SK-N-SH (cell line): ENCODE measurements at regions not wholly inside any gene's neighbourhood (a gene's known extent, or its start where the extent isn't known, plus 50 kb on each side); places are given as distances from the start of the nearest gene placed in this dataset.
A peak's percentile ranks its signal among the peaks of the same experiment; 100 is the strongest.

Experiments used
- CTCF ChIA-PET: fragments of 300-600, 350-600 bp; formaldehyde crosslinking; extraction: SDS; loops from one replicate; lab custom pipeline; 2021; lab: Yijun Ruan, JAX
- POLR2A ChIA-PET: fragments of 350-600 bp; sonication (Branson Sonifier 250); formaldehyde crosslinking; extraction: SDS; loops from one replicate; lab custom pipeline; 2020; ENCODE audit warnings: antibody characterized with exemption, inconsistent platforms; lab: Yijun Ruan, JAX
- DNase-seq: peaks from one replicate; pipeline ENCODE4 v3.0.0; 2012
- H2AFZ ChIP-seq: fragments of 200-600 bp; sonication (generic); 2 replicates; pipeline ENCODE4 v1.8.1; 2016; ENCODE audit warnings: antibody characterized with exemption, mild to moderate bottlenecking, low read depth
- H3F3A ChIP-seq: fragments of 200-600 bp; sonication (generic); replicated peaks from 2 replicates; pipeline ENCODE3; 2016; ENCODE audit warnings: antibody characterized with exemption, mild to moderate bottlenecking; ENCODE audit not compliant: insufficient read depth
- H3K27ac ChIP-seq, 2 experiments: fragments of 200-500 bp in 1 of 2; fragments of 200-600 bp in 1 of 2; sonication (Bioruptor generic) in 1 of 2; sonication (generic), shearing (Covaris generic) in 1 of 2; 2 replicates each; pipeline versions ENCODE4 v1.5.1 to v1.6.1; 2014 to 2016; ENCODE audit warnings: low read depth in 2 of 2, inconsistent platforms in 1 of 2, low read length in 1 of 2, mild to moderate bottlenecking in 1 of 2, mixed read lengths in 1 of 2
- H3K27me3 ChIP-seq: fragments of 200-600 bp; sonication (generic), shearing (Covaris generic); 2 replicates; pipeline ENCODE4 v1.6.1; 2016; ENCODE audit warnings: mixed run types; ENCODE audit not compliant: insufficient read depth
- H3K36me3 ChIP-seq, 2 experiments: fragments of 200-500 bp in 1 of 2; fragments of 200-600 bp in 1 of 2; sonication (Bioruptor generic) in 1 of 2; sonication (generic) in 1 of 2; replicated peaks in 1 of 2; 2 replicates each; pipeline versions ENCODE3 to v1.5.1; 2014 to 2016; ENCODE audit warnings: low read length in 1 of 2, mild to moderate bottlenecking in 1 of 2; ENCODE audit not compliant: insufficient read depth in 2 of 2, control insufficient read depth in 1 of 2
- H3K4me1 ChIP-seq, 2 experiments: fragments of 200-500 bp in 1 of 2; fragments of 200-600 bp in 1 of 2; sonication (Bioruptor generic) in 1 of 2; sonication (generic), shearing (Covaris generic) in 1 of 2; 2 replicates each; pipeline versions ENCODE4 v1.5.1 to v1.6.1; 2014 to 2016; ENCODE audit warnings: low read depth in 1 of 2, low read length in 1 of 2, mixed run types in 1 of 2; ENCODE audit not compliant: insufficient read depth in 2 of 2, control insufficient read depth in 1 of 2
- H3K4me2 ChIP-seq: fragments of 200-600 bp; sonication (generic), shearing (Covaris generic); 2 replicates; pipeline ENCODE4 v1.6.1; 2017; ENCODE audit warnings: mixed run types
- H3K4me3 ChIP-seq, 2 experiments: fragments of 200-500 bp in 1 of 2; fragments of 200-600 bp in 1 of 2; sonication (Bioruptor generic) in 1 of 2; sonication (generic), shearing (Covaris generic) in 1 of 2; 2 replicates each; pipeline versions ENCODE4 v1.5.1 to v1.8.1; 2014 to 2016; ENCODE audit warnings: low read depth in 2 of 2, inconsistent platforms in 1 of 2, low read length in 1 of 2, mild to moderate bottlenecking in 1 of 2, mixed read lengths in 1 of 2, moderate library complexity in 1 of 2
- H3K79me2 ChIP-seq: fragments of 200-600 bp; sonication (generic); 2 replicates; pipeline ENCODE4 v1.8.1; 2017; ENCODE audit warnings: mild to moderate bottlenecking; ENCODE audit not compliant: insufficient read depth
- H3K9ac ChIP-seq: fragments of 200-600 bp; sonication (generic); 2 replicates; pipeline ENCODE4 v1.6.1; 2017; ENCODE audit warnings: mixed run types
- H3K9me2 ChIP-seq: fragments of 200-600 bp; sonication (generic); 2 replicates; pipeline ENCODE4 v1.6.1; 2017; ENCODE audit warnings: mixed run types
- H3K9me3 ChIP-seq: fragments of 200-600 bp; sonication (generic); 2 replicates; pipeline ENCODE4 v1.6.1; 2017; ENCODE audit warnings: mixed run types, mild to moderate bottlenecking, moderate library complexity
- H4K20me1 ChIP-seq: fragments of 200-600 bp; sonication (generic); 2 replicates; pipeline ENCODE4 v1.6.1; 2017; ENCODE audit warnings: mild to moderate bottlenecking, mixed run types; ENCODE audit not compliant: insufficient read depth
- EP300 ChIP-seq, 2 experiments: IDR thresholded peaks; 2 replicates each; pipeline versions ENCODE4 v1.4.0 to v1.6.1; 2012; ENCODE audit warnings: borderline replicate concordance in 1 of 2, low read depth in 1 of 2, low read length in 1 of 2
- EZH2phosphoT487 ChIP-seq: fragments of 200-600 bp; sonication (generic); IDR thresholded peaks from 2 replicates; pipeline ENCODE4 v1.6.1; 2017; ENCODE audit warnings: low read depth, mixed run types, mild to moderate bottlenecking, antibody characterized with exemption, moderate library complexity, borderline replicate concordance
- FOXJ3 ChIP-seq: sonication (generic); formaldehyde crosslinking; IDR thresholded peaks from 2 replicates; pipeline ENCODE4 v1.5.1; 2020; ENCODE audit warnings: mild to moderate bottlenecking, missing genetic modification reagents
- IRF3 ChIP-seq: fragments of 150-350 bp; IDR thresholded peaks from 2 replicates; pipeline ENCODE4 v1.6.1; 2016; ENCODE audit warnings: mild to moderate bottlenecking, low read depth, low read length
- JUND ChIP-seq: IDR thresholded peaks from 2 replicates; pipeline ENCODE4 v1.4.0; 2012
- NFIC ChIP-seq: IDR thresholded peaks from 2 replicates; pipeline ENCODE4 v1.4.0; 2012; ENCODE audit warnings: borderline replicate concordance
- NRF1 ChIP-seq: IDR thresholded peaks from 2 replicates; pipeline ENCODE4 v1.6.1; 2012; ENCODE audit warnings: low read depth, mild to moderate bottlenecking, low read length
- POLR2AphosphoS5 ChIP-seq: IDR thresholded peaks from 2 replicates; pipeline ENCODE4 v1.6.1; 2012; ENCODE audit warnings: low read depth, low read length
- RAD21 ChIP-seq: IDR thresholded peaks from 2 replicates; pipeline ENCODE4 v1.6.1; 2012; ENCODE audit warnings: mild to moderate bottlenecking, low read length
- RCOR1 ChIP-seq: fragments of 150-350 bp; IDR thresholded peaks from 2 replicates; pipeline ENCODE4 v1.6.1; 2017; ENCODE audit warnings: antibody characterized with exemption, low read length
- REST ChIP-seq: IDR thresholded peaks from 2 replicates; pipeline ENCODE4 v1.6.1; 2012; ENCODE audit warnings: mild to moderate bottlenecking, low read depth, low read length, moderate library complexity
- SIN3A ChIP-seq: IDR thresholded peaks from 2 replicates; pipeline ENCODE4 v1.6.1; 2012; ENCODE audit warnings: low read depth, mild to moderate bottlenecking, low read length, moderate library complexity, borderline replicate concordance
- TAF1 ChIP-seq: IDR thresholded peaks from 2 replicates; pipeline ENCODE4 v1.6.1; 2012; ENCODE audit warnings: low read depth, mild to moderate bottlenecking, low read length, moderate library complexity, borderline replicate concordance
- YY1 ChIP-seq: IDR thresholded peaks from 2 replicates; pipeline ENCODE4 v1.4.0; 2012; ENCODE audit warnings: low read depth, mild to moderate bottlenecking
- WGBS: methylation state at CpG from one replicate; pipeline ENCODE4 v1.1.6; 2017; ENCODE audit warnings: low lambda C conversion rate; 5-methylcytosine and 5-hydroxymethylcytosine counted together
- TF ChIP-seq, protein P1 (sequence below): IDR thresholded peaks from 2 replicates; pipeline ENCODE4 v1.4.0; 2012; ENCODE audit warnings: low read depth, borderline replicate concordance
- TF ChIP-seq, protein P2 (sequence below): IDR thresholded peaks from 2 replicates; pipeline ENCODE4 v1.4.0; 2012; ENCODE audit warnings: low read depth, borderline replicate concordance

DNA sequence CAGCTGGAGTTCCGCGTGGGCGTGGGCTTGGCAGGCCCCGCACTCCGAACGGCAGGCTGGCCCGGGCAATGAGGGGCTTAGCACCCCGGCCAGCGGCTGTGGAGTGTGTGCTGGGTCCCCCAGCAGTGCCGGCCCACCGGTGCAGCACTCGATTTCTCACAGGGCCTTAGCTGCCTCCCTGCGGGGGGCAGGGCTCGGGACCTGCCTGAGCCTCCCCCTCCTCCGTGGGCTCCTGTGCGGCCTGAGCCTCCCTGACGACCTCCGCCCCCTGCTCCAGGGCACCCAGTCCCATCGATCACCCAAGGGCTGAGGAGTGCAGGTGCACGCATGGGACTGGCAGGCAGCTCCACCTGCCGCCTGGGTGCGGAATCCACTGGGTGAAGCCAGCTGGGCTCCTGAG is 191.8 kb downstream of the CYLC2 start (continued):
- TF ChIP-seq IRF3, result no peak
- no peak for TF ChIP-seq NFIC
- no peak for TF ChIP-seq RAD21
- TF ChIP-seq EP300 (IDR thresholded peaks at IDR 0.05; ENCODE audit: borderline replicate concordance in 1 of 2, low read depth in 1 of 2, low read length in 1 of 2), result no peak
- TF ChIP-seq TAF1, result no peak

GRCh38 chr9:103188781-103189350 is 193.7 kb downstream of the CYLC2 start:
- no peaks in the 10 kb centered on the region; the same call in 1 of the 2 replicates for H3K9me3 ChIP-seq
- no peaks in the 10 kb centered on the region for H3K27me3 ChIP-seq
- no peak overlapping the region for H3K4me3 ChIP-seq
- ChIA-PET POLR2A (no interaction called here), CTCF (no interaction called here)
- H4K20me1 ChIP-seq, result no peaks in the 10 kb centered on the region
- H3K79me2 ChIP-seq, result no peaks in the 10 kb centered on the region
- H2AFZ ChIP-seq, result no peak overlapping the region
- 42% methylated on average over 12 of the region's 12 CpGs for WGBS
- H3K4me2 ChIP-seq, result no peak overlapping the region
- DNase-seq, result no peak
- no peak overlapping the region for H3K9ac ChIP-seq
- no peak overlapping the region for H3K27ac ChIP-seq
- TF ChIP-seq NFIC (no peak), TAF1 (no peak), POLR2AphosphoS5 (no peak), RCOR1 (no peak), SIN3A (no peak), YY1 (no peak), JUND (no peak)
- TF ChIP-seq, protein P1, sequence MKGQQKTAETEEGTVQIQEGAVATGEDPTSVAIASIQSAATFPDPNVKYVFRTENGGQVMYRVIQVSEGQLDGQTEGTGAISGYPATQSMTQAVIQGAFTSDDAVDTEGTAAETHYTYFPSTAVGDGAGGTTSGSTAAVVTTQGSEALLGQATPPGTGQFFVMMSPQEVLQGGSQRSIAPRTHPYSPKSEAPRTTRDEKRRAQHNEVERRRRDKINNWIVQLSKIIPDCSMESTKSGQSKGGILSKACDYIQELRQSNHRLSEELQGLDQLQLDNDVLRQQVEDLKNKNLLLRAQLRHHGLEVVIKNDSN, result no peak
- H3F3A ChIP-seq, result no peaks in the 10 kb centered on the region
- H3K4me1 ChIP-seq, result peaks cover 0 to under 1% of the 10 kb centered on the region in 2 experiments; a peak in 2 of 4 replicates
- H3K36me3 ChIP-seq, result no peaks in the 10 kb centered on the region
- no peaks in the 10 kb centered on the region for H3K9me2 ChIP-seq

GRCh38 chr9:103193992-103194391 is 198.9 kb downstream of the CYLC2 start:
- H3K4me1 ChIP-seq, result no peaks in the 10 kb centered on the region; a peak in 1 of 4 replicates
- H3K27me3 ChIP-seq, result no peaks in the 10 kb centered on the region
- POLR2A ChIA-PET, result no interaction called here
- H4K20me1 ChIP-seq, result no peaks in the 10 kb centered on the region
- H3K79me2 ChIP-seq, result no peaks in the 10 kb centered on the region
- no peaks in the 10 kb centered on the region; the same call in 1 of the 2 replicates for H3K9me3 ChIP-seq
- DNase-seq, result peak; percentile 31
- H3K36me3 ChIP-seq, result no peaks in the 10 kb centered on the region
- H3K27ac ChIP-seq, result peak overlapping the region in 1 of 2 experiments; percentile 43; a peak in 1 of 4 replicates
- H3K4me2 ChIP-seq, result no peak overlapping the region
- no peak overlapping the region for H3K9ac ChIP-seq
- H3K9me2 ChIP-seq, result no peaks in the 10 kb centered on the region
- 0% methylated on average over 1 of the region's 1 CpG for WGBS
- no peak overlapping the region for H3K4me3 ChIP-seq
- H2AFZ ChIP-seq, result no peak overlapping the region
- CTCF ChIA-PET, result interaction anchor here (1.0 kb wide), 1 partner anchor 13 kb away, joined by 4 read pairs; no protein-coding TSS in a partner anchor
- H3F3A ChIP-seq, result no peaks in the 10 kb centered on the region
- TF ChIP-seq, protein P2, sequence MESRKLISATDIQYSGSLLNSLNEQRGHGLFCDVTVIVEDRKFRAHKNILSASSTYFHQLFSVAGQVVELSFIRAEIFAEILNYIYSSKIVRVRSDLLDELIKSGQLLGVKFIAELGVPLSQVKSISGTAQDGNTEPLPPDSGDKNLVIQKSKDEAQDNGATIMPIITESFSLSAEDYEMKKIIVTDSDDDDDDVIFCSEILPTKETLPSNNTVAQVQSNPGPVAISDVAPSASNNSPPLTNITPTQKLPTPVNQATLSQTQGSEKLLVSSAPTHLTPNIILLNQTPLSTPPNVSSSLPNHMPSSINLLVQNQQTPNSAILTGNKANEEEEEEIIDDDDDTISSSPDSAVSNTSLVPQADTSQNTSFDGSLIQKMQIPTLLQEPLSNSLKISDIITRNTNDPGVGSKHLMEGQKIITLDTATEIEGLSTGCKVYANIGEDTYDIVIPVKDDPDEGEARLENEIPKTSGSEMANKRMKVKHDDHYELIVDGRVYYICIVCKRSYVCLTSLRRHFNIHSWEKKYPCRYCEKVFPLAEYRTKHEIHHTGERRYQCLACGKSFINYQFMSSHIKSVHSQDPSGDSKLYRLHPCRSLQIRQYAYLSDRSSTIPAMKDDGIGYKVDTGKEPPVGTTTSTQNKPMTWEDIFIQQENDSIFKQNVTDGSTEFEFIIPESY, result no peak
- TF ChIP-seq NRF1, result no peak
- no peak for TF ChIP-seq RAD21
- no peak for TF ChIP-seq REST
- no peak for TF ChIP-seq EZH2phosphoT487
- no peak for TF ChIP-seq NFIC
- TF ChIP-seq FOXJ3 (CRISPR knock-in tag), result 0 out of 2 replicates have a peak, but pooled peaks have one; percentile 14
